Sigmoid colon (tissue), 4 donors: ENCODE measurements at regions not wholly inside any gene's neighbourhood (a gene's known extent, or its start where the extent isn't known, plus 50 kb on each side); places are given as distances from the start of the nearest gene placed in this dataset.

Experiments
- EP300 ChIP-seq, 4 donors: sonication (generic); formaldehyde crosslinking; IDR thresholded peaks; one replicate each; pipeline ENCODE4 v1.6.1; 2017; ENCODE audit warnings: antibody characterized with exemption in 4 of 4
- POLR2A ChIP-seq, 2 donors: fragments of 450-650 bp; IDR thresholded peaks; one replicate each; pipeline ENCODE4 v1.6.1; 2016; ENCODE audit warnings: antibody characterized with exemption in 2 of 2, mild to moderate bottlenecking in 2 of 2, moderate library complexity in 2 of 2

DNA sequence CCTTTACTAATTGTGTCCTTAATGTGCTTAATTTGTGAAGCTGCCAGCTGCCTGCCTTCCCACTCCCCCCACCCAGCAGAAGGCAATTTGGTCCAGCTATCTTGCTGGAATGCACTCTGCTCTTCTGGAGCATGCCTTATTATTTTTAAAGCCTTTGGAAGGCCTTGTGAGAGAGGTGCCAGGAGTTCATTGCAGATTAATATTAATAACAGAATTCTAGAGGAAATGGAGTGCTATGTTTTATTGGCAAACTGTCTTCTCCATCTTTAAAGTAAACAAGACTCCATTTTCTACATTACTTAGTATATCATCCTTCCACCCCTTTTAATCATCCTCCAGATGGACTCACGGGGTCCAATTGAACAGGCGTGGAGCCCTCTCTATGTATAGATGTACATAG lies 50.8 kb upstream of the ZNF32 start:
- TF ChIP-seq EP300 (IDR thresholded peaks at IDR 0.05) (no peak), POLR2A (IDR thresholded peaks at IDR 0.05) (no peak)
